ENCODE measurements at regions not wholly inside any gene's neighbourhood (a gene's known extent, or its start where the extent isn't known, plus 50 kb on each side); places are given as distances from the start of the nearest gene placed in this dataset.

DNA sequence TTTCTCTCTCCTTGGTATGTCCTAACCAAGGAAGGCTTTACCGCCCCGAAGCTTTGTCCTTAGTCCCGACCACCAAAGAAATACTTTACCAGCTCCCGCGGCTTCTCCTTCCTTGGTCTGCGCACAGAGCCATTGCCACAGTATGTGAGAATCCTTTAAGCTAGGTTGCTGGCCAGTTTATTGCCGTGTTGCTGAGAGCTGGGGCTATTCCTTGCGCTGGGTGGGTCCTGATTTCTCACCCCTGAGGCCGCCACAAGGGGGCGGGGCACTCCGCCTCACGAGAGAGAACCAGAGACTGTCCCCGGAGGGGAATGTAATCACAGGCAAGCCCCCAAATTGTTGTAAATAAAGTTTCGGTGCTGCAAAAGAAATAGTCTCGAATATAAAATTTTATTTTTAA, 331.0 kb upstream of the PCDH10 start:
- DNase-seq (ENCODE audit: low read depth in 2 of 3, low spot score in 2 of 3), result no peak

DNA sequence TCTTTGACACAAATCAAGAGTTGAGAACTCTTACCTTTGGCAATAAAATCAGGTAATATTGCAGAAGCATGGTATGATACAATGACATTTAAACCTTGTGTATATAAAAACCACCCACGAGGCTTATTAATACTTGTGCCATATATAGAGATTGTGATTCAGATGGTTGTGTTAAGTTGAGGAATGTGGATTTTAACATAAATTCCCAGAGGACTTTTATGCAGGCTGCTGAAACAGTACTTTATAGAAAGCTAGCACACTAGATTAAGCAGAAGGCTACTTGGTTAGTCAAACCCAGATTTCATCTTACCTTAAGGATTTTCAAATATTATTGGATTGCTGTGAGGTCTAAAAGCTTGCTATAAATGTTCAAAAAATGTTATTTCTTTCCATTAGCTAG, 325.7 kb upstream of the PCDH10 start:
- no peak for DNase-seq (ENCODE audit: low read depth in 2 of 3, low spot score in 2 of 3)

DNA sequence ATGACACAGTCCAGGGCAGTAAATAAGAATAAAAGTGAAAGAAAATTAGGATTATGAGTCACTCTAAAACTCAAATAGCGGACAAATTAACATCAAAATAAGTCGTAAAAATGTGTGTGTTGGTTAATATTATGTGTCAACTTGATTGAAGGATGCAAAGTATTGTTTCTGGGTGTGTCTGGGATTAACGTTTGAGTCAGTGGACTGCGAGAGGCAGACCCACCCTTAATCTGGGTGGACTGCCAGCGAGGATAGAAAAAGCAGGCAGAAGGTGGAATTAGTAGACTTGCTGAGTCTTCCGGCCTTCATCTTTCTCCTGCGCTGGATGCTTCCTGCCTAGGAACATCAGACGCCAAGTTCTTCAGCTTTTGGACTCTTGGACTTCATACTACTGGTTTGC, 324.3 kb upstream of the PCDH10 start:
- DNase-seq (ENCODE audit: low read depth in 2 of 3, low spot score in 2 of 3), result no peak

DNA sequence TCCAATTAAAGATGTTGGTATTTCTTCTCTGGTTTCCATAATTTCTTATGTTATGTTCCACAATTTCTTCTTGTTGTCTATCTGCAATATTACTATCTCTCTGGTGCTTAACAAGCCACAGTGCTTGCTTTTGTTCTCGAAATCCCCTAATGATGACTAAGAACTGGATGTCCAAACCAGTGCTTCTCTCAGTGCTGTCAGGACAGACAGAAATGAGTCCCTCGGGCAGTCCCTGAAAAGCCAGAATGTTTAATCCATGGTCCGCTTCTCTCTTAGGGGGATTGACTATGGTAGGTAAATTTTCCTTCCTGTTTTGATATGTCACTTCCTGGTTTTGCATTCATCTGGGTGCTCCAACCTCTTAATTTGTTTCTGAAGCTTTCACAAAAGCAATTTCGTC, 321.6 kb upstream of the PCDH10 start:
- no peak for DNase-seq (ENCODE audit: low read depth in 2 of 3, low spot score in 2 of 3)

DNA sequence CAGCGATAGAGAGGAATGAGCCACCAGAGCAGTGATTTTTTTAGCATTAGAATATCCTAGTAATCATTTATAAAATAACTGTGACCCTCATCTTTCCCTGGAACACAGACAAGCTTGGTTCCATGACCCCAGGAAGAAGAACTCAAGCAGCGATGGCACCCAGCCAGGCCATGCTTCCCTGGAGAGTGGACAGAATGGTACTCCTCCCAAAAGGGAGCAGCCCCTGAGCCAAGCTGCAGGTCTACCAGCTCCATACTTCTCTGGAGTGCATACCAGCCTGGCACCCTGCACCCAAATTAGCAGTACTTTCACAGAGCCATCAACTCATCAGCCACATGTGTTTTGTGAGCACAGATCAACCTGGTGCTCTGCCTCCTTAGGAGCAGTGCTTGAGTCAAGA, 310.9 kb upstream of the PCDH10 start:
- DNase-seq (ENCODE audit: low read depth in 2 of 3, low spot score in 2 of 3), result no peak

DNA sequence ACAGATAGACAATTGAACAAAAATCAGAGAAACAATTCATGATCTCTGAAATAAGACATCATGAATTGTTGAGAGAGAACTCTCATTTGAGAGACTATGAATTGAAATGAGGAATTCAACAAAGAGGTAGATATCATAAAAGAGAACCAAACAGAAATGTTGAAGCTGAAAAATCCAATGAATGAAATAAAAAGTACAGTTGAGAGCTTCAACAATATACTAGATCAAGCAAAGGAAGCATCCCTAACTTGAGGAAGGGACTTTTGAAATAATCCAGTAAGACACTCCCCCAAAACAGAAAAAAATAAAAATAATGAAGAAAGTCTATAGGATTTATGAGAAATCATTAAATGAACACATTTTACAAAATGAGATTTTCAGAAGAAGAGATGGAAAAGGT, 310.0 kb upstream of the PCDH10 start:
- DNase-seq (ENCODE audit: low read depth in 2 of 3, low spot score in 2 of 3), result no peak

DNA sequence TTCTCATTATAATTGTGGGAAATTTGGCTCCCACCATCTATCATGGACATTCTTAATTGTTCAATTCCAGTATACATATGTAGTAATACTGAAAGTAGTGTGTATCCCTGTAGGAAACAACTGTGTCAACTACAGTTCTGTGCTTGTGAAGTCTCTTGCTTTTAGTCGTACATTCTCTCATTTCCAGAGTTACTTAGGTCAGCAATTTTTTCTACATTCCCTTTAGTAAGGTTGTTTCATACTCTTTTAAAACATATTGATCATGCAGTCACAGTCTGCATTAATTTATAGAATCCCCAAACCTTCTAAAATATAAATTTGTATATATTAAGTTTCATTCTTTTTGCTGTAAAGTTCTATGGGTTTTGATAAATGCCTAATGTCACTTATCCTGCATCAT, 289.2 kb upstream of the PCDH10 start:
- no peak for DNase-seq (ENCODE audit: low read depth in 2 of 3, low spot score in 2 of 3)

DNA sequence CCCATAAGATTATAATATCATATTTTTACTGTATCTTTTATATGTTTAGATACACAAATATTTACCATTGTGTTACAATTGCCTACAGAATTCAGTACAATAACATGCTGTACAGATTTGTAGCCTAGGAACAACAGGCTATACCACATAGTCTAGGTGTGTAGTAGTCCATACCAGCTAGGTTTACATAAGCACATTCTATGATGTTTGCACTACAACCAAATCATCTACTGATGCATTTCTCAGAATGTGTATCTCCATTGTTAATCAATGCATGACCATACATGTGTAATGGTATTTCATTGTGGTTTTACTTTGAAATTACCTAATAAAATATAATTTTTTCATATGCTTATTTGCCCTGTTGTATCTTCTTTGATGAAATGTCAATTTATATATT, 288.1 kb upstream of the PCDH10 start:
- DNase-seq (ENCODE audit: low read depth in 2 of 3, low spot score in 2 of 3), result no peak

DNA sequence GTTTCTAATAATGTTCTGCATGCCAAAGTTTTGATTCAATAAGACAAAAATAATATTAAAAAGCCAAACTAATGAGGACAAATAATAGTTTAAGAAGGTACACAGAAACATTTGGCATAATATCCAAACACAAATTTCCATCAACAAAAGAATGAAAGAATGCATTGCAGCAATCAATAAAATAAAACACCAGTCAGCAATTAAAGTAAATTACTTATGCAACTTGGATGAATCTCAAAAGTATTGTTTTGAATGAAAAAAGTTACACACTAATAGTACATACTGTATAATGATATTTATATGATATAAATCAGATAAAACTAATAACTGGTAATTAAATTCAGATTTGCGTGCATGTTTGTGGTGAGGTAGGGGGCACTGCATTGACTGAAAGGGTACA, 285.5 kb upstream of the PCDH10 start:
- no peak for DNase-seq (ENCODE audit: low read depth in 2 of 3, low spot score in 2 of 3)

DNA sequence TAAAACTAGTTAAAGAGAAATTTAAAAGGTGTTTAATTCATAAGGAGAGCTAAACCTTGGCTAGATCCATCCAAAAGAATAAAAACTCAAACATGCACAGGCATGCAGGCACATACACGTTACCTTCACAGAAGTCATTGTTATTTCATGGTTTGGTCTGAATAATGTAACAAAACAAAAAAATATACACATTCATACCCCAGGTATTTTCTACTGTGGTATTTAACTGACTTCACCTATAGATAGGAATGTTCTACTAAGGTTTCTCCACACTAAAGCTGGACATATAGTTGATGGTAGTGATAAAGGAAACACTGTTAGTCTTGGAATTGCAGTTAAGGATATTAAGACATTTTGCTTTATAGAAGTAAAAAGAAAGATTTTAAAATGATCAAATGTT, 283.6 kb upstream of the PCDH10 start:
- DNase-seq (ENCODE audit: low read depth in 2 of 3, low spot score in 2 of 3), result no peak

DNA sequence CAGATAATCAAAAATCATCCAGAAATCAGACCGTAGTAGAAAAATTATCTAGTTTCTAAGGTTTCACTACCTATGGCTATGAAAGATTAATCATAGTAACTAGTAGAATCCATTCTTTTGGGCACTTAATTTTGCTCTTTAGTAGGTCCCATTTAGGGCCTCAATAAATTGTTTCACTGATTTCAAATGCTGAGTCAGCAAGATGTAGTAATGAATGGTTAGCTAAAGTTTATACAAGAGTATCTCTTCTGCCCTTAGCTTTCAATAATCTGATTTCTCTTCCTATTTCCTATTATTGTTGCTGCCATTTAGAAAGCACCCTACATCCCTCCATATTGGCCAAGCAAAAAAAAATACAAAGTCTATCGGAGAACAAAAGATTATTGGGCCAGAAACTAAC, 283.2 kb upstream of the PCDH10 start:
- DNase-seq (ENCODE audit: low read depth in 2 of 3, low spot score in 2 of 3), result no peak

DNA sequence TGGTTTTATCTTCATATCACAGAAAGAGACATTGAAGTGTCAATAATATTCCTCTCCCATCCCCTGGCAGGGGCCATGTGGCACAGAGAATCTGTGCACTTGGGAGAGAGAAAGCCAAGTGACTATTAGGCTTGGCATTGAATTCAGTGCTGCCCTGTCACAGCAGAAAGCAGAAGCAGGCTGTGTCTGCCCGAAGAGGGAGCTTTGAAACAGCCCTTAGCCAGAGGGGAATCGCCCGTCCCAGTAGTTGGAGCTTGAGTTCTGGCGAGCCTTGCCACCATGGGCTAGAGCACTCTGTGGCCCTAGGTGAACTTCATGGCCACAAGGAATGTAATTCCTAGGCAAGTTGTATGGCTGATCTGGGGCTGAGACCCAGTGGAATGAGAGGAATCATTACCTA, 282.5 kb upstream of the PCDH10 start:
- no peak for DNase-seq (ENCODE audit: low read depth in 2 of 3, low spot score in 2 of 3)

DNA sequence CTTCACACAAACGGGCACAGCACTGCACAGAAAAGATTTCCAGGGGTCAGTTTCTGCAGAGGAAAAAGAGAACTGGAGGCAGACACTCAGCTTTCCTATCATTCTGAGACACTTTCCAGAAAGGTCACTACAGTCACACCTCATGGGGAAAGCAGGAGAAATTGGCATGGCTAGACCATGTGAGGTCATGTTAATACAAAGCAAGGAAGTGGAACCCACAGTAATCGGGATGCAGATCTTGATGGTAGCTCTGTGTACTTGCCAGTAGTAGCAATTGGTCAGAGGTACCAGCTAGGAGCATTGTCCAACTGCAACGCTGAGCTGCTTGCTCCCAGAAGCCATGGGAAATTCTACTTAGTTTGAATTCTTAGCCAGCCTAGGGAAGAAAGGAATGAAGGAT, 255.3 kb upstream of the PCDH10 start:
- DNase-seq (ENCODE audit: low read depth in 2 of 3, low spot score in 2 of 3), result no peak

DNA sequence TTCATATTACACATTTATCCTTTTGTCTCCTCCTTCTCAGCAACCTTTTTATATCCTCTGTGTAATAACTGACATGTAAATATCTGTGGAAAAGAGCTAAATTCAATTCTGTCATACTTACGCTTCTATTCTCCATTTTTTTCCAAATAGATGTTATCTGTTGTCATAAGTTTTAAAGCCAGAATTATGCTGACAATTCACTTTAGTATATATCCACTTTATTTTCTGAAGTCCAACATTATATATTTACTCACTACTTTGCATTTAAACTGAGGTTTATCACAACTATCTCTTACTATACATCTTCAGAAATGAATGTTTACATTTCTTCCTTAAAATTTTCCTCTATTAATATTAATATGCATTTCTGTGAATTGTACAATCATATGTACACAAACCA, 247.9 kb upstream of the PCDH10 start:
- DNase-seq (ENCODE audit: low read depth in 2 of 3, low spot score in 2 of 3), result no peak

DNA sequence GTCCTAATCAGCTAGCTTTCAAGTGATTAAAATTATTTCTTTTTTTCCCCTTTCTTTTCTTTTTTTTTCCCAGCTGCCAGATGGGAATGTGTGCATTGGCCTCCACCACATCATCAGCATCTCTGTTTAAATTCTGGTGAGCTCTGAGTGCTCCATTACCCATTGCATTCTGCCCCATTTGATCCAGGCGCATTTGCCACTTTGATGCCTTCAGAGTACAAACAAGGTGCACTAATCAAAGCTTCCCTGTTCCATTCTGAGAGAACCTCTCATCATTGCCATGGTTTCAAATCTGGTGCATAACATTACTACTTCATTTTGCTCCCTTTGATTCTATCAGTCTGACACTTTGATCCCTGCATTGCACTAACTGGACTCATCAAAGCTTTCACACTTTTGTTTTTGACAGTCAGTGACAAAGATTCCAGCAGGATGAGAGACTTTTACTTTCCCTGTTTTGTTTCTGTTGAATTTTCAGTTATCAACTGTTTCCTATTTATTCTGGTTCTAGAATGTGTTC, 238.8 kb upstream of the PCDH10 start:
- DNase-seq (ENCODE audit: low read depth in 2 of 3, low spot score in 2 of 3), result no peak

DNA sequence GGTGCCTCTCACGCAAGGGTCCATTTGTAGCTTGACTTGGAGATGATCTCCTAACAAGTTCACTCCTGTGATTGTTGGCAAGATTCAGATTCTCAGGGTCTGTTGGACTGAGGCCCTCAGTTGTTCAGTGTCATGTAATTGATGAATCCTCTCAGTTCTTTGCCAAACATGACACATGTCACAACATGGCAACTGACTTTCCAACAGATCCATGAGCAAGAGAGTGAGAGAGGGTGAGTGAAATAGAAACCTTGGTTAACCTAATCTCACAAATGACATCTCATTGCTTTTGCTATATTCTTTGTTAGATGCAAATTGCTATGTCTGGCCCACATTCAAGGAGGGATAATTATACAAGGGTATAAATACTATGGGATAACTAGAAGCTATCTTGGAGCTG, 231.0 kb upstream of the PCDH10 start:
- no peak for DNase-seq (ENCODE audit: low read depth in 2 of 3, low spot score in 2 of 3)

DNA sequence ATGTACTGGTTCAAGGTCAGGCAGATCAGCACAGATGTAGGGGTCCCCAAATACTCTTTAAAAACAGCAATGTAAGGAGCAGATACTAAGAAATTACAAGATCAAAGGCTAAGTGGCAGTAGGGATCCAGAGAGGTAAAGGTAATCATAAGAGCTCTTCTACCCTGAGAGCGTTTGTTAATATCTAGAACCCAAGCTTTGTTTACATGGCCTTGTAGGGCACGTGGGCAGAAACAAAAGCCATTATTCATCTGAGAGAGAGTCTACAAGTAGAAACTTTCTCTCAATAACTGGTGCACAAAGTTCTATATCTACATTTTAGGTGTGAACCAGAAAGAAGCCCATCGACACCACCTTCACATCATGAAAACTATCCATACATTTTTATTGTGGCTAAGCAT, 225.6 kb upstream of the PCDH10 start:
- no peak for DNase-seq (ENCODE audit: low read depth in 2 of 3, low spot score in 2 of 3)

DNA sequence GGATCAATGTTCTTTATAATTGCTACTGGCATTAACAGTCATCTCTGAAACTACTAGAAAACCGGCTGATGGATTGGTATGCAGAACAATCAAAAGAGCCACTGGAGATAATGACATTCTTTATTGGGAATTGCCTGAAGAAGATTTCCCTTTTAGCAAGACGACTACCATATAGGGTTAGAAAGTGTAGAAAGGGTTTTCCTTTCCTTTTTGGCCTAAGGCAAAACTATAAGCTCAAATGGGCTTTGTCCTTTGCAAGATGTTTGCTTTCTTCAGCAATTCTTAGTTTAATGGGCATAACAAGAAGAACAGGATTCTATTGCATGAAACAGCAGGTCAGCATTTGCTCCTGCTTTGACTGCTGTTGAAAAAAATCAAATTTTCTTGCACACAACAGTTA, 214.2 kb upstream of the PCDH10 start:
- no peak for DNase-seq (ENCODE audit: low read depth in 2 of 3, low spot score in 2 of 3)

DNA sequence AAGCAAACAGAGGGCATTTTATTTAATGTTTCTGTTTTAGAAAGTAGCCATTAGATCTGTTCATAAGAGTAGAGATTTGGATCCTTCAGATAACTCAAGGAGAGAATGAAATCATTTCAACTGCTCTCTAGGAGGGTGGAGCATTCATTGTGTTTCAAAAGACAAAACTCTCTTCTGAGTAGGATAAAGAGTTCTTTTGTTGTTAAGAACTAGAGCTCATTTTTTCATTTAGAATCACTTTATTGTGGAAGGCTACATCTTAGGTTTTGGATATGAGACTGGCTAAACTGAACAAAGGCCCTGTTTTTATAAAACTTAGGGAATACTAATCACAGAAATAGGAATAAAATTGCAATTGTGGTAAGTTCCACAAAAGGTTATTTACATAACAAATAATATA, 193.9 kb upstream of the PCDH10 start:
- DNase-seq (ENCODE audit: low read depth in 2 of 3, low spot score in 2 of 3), result no peak

DNA sequence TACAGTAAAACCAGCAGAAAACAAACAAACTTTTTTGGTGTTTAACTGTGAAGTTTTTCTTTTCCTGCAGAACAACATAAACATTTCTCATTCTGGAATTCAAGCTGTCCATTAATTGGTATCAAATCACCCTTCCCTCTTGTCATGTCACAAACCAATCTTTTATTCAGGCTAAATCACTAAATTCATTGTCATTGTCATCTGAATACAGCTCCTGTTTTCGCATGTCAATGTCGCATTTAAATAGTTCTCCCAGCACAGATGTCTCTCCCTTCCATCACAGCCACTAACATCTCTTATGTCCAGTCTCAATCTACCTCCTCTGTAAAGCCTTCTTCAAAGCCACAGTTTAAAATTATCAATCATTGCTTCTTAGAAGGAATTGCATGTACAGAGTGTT, 192.1 kb upstream of the PCDH10 start:
- no peak for DNase-seq (ENCODE audit: low read depth in 2 of 3, low spot score in 2 of 3)

DNA sequence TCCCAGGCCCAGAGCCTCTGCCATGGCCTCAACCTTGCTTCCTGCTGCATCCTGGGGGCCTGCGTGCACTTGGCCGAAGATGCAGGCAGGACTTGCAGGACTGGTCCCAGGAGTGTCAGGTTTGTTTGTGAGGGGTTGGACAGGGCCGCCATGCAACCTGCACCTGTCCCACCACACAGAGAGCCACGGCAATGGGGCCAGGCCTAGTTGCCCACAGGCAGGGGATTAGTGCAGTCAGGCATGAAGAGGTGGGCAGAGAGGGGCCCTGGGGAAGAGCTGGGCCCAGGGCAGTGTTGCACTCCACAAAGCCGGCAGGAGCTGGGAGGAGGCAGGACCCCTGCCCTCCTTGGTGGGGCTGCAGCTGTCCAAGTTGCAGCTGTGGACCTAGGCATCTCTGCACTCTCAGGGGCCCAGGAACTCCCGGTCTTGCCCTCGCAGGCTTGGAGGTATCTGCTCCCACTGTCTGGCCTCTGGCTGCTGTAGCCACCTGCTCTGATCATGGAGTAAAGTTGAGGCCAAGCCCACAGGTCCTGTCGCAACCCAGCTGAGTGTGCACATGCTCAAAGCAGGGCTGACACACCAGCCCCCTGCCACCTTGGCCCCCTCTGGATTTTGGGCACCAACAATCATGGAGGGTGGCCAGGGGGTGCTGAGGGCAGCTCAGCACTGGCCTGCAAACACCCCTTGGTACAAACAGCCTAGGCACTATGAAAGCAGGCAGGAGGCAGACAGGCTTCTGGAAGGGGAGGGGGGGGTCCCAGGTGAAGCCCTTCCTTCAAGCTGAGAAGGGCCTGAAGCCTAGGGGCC, 190.4 kb upstream of the PCDH10 start:
- no peak for DNase-seq (ENCODE audit: low read depth in 2 of 3, low spot score in 2 of 3)

DNA sequence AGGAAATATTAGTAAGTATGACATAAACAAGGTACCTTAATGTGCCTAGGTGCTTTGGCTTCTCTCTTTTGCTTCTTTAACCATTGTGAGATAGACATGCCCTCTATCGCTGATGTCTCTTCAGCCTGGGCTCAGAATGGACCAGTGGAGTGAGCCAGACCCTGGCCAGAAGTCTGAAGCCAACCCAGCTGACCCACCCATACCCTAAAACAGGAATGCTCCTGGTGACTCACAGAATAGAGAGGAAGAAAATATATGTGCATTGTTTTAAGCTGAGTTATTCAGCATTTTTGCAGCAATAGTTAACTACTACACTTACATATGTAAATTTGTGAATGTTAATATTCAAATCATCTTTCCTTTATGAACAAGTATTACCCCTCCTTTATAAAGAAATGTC, 167.5 kb upstream of the PCDH10 start:
- DNase-seq (ENCODE audit: low read depth in 2 of 3, low spot score in 2 of 3), result no peak

DNA sequence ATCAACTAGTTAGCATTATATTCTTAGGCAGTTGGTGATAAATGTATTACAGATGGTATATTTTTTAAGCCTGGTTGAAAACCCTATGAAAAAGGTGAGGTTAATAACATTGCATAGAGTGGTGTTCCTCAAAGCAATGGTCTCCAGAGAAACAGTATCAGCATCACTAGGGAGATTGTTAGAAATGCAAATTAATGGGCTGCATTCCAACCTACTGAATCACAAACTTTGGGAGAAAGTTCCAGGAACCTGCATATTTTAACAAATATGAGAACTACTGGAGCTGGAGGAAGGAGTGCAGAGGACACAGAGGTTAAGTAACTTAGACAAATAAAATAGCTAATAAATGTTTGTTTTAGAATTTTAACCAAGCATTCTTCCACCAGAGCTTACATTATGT, 166.9 kb upstream of the PCDH10 start:
- no peak for DNase-seq (ENCODE audit: low read depth in 2 of 3, low spot score in 2 of 3)
